Jurkat, Clone E6-1 (cell line): ENCODE measurements at regions not wholly inside any gene's neighbourhood (a gene's known extent, or its start where the extent isn't known, plus 50 kb on each side); places are given as distances from the start of the nearest gene placed in this dataset.

Experiments used
- DNase-seq: peaks from one replicate; pipeline ENCODE4 v3.0.0-alpha.2; 2011; ENCODE audit warnings: low read depth, low spot score
- H3K4me3 ChIP-seq: 2 replicates; pipeline ENCODE4 v1.5.1; 2011; ENCODE audit warnings: mild to moderate bottlenecking, low read length, control low read depth, moderate library complexity

GRCh38 chr2:128457006-128457604 lies 138.4 kb upstream of the HS6ST1 start:
- DNase-seq, result no peak
- no peak overlapping the region for H3K4me3 ChIP-seq

GRCh38 chr2:128457716-128458115 lies 139.0 kb upstream of the HS6ST1 start:
- no peak overlapping the region for H3K4me3 ChIP-seq
- no peak for DNase-seq

- H3K4me3 ChIP-seq, result no peak overlapping the region
- DNase-seq, result no peak
Measured at GRCh38 chr2:128458505-128458904, 139.8 kb upstream of the HS6ST1 start.

GRCh38 chr2:128464456-128464855 lies 145.8 kb upstream of the HS6ST1 start:
- H3K4me3 ChIP-seq, result no peak overlapping the region
- no peak for DNase-seq

GRCh38 chr2:128465246-128466170 lies 146.8 kb upstream of the HS6ST1 start:
- no peak overlapping the region for H3K4me3 ChIP-seq
- DNase-seq, result no peak

GRCh38 chr2:128466376-128466775 lies 147.7 kb upstream of the HS6ST1 start:
- no peak overlapping the region for H3K4me3 ChIP-seq
- no peak for DNase-seq

GRCh38 chr2:128466776-128467175 lies 148.1 kb upstream of the HS6ST1 start:
- H3K4me3 ChIP-seq, result no peak overlapping the region
- no peak for DNase-seq

GRCh38 chr2:128467321-128467969 lies 148.8 kb upstream of the HS6ST1 start:
- no peak overlapping the region for H3K4me3 ChIP-seq
- DNase-seq, result no peak

- no peak for DNase-seq
- H3K4me3 ChIP-seq, result no peak overlapping the region
Measured at GRCh38 chr2:128468186-128468920, 149.7 kb upstream of the HS6ST1 start.

- DNase-seq, result no peak
- no peak overlapping the region for H3K4me3 ChIP-seq
Measured at GRCh38 chr2:128469203-128469602, 150.5 kb upstream of the HS6ST1 start.

- no peak overlapping the region for H3K4me3 ChIP-seq
- DNase-seq, result no peak
Measured at GRCh38 chr2:128469875-128470274, 151.2 kb upstream of the HS6ST1 start.

GRCh38 chr2:128472789-128473174 lies 154.1 kb upstream of the HS6ST1 start:
- peak overlapping the region; percentile 22 for H3K4me3 ChIP-seq
- no peak for DNase-seq

GRCh38 chr2:128473175-128474035 lies 154.7 kb upstream of the HS6ST1 start:
- H3K4me3 ChIP-seq, result peak overlapping the region; percentile 26
- peak; percentile 99 for DNase-seq

GRCh38 chr2:128474036-128474955 lies 155.6 kb upstream of the HS6ST1 start:
- peak; percentile 85 for DNase-seq
- peak overlapping the region; percentile 26 for H3K4me3 ChIP-seq

- no peak for DNase-seq
- H3K4me3 ChIP-seq, result peak overlapping the region; percentile 26; the same call in 1 of the 2 replicates
Measured at GRCh38 chr2:128474962-128475361, 156.3 kb upstream of the HS6ST1 start.

- no peak for DNase-seq
- H3K4me3 ChIP-seq, result no peak overlapping the region
Measured at GRCh38 chr2:128475427-128476211, 157.0 kb upstream of the HS6ST1 start.
